MM.1S (cell line): ENCODE measurements at regions not wholly inside any gene's neighbourhood (a gene's known extent, or its start where the extent isn't known, plus 50 kb on each side); places are given as distances from the start of the nearest gene placed in this dataset.

Experiments
- DNase-seq: peaks from one replicate; pipeline ENCODE4 v3.0.0-alpha.2; 2015
- H2AFZ ChIP-seq: fragments of 300-600 bp; sonication (generic); 2 replicates; pipeline ENCODE4 v1.6.0; 2016; ENCODE audit warnings: antibody characterized with exemption, low read length
- H3F3A ChIP-seq: fragments of 300-600 bp; sonication (generic); 2 replicates; pipeline ENCODE4 v1.6.1; 2016; ENCODE audit warnings: mild to moderate bottlenecking, antibody characterized with exemption, low read length, moderate library complexity, mixed read lengths; ENCODE audit not compliant: insufficient read depth
- H3K27ac ChIP-seq: fragments of 300-600 bp; sonication (generic); 2 replicates; pipeline ENCODE4 v1.5.1; 2016; ENCODE audit warnings: mild to moderate bottlenecking, low read length
- H3K27me3 ChIP-seq: fragments of 300-600 bp; sonication (generic); replicated peaks from 2 replicates; pipeline ENCODE4 v1.6.0; 2016; ENCODE audit warnings: low read length; ENCODE audit not compliant: insufficient read depth
- H3K36me3 ChIP-seq: fragments of 300-600 bp; sonication (generic); replicated peaks from 2 replicates; pipeline ENCODE4 v1.6.1; 2016; ENCODE audit warnings: mild to moderate bottlenecking, low read length, mixed read lengths; ENCODE audit not compliant: insufficient read depth
- H3K4me1 ChIP-seq: fragments of 300-600 bp; sonication (generic); 2 replicates; pipeline ENCODE4 v1.6.1; 2016; ENCODE audit warnings: low read length, mixed read lengths
- H3K4me2 ChIP-seq: fragments of 300-600 bp; sonication (generic); 2 replicates; pipeline ENCODE4 v1.6.0; 2016; ENCODE audit warnings: low read depth, low read length
- H3K4me3 ChIP-seq: fragments of 300-600 bp; sonication (generic); 2 replicates; pipeline ENCODE4 v1.5.1; 2016; ENCODE audit warnings: low read length, mixed read lengths
- H3K79me2 ChIP-seq: fragments of 300-600 bp; sonication (generic); 2 replicates; pipeline ENCODE4 v1.6.1; 2016; ENCODE audit warnings: mixed run types, low read length, mixed read lengths
- H3K9ac ChIP-seq: fragments of 300-600 bp; sonication (generic); 2 replicates; pipeline ENCODE4 v1.6.1; 2016; ENCODE audit warnings: low read length, mixed read lengths
- H3K9me2 ChIP-seq: fragments of 300-600 bp; sonication (generic); replicated peaks from 2 replicates; pipeline ENCODE4 v1.6.1; 2016; ENCODE audit warnings: mild to moderate bottlenecking, low read length, mixed read lengths; ENCODE audit not compliant: insufficient read depth
- H3K9me3 ChIP-seq: fragments of 300-600 bp; sonication (generic); replicated peaks from 2 replicates; pipeline ENCODE4 v1.6.1; 2016; ENCODE audit warnings: mild to moderate bottlenecking, low read length, mixed read lengths; ENCODE audit not compliant: insufficient read depth
- H4K20me1 ChIP-seq: fragments of 300-600 bp; sonication (generic); 2 replicates; pipeline ENCODE4 v1.6.1; 2016; ENCODE audit warnings: mild to moderate bottlenecking, low read length, moderate library complexity, mixed read lengths; ENCODE audit not compliant: insufficient read depth
- CTCF ChIP-seq: fragments of 300-600 bp; sonication (generic); IDR thresholded peaks from 2 replicates; pipeline ENCODE4 v1.5.1; 2016; ENCODE audit warnings: antibody characterized with exemption, low read length, mixed read lengths
- EZH2 ChIP-seq: fragments of 300-600 bp; sonication (generic); optimal IDR thresholded peaks from 2 replicates; pipeline ENCODE3; 2017; ENCODE audit warnings: low read depth, mild to moderate bottlenecking, antibody characterized with exemption, low read length, mixed read lengths
- EZH2phosphoT487 ChIP-seq: fragments of 300-600 bp; sonication (generic); IDR thresholded peaks from 2 replicates; pipeline ENCODE4 v1.6.1; 2018; ENCODE audit warnings: antibody characterized with exemption, low read length

- H3K9ac ChIP-seq, result no peak overlapping the region
- no peak overlapping the region for H3K4me3 ChIP-seq
- no peaks in the 10 kb centered on the region for H3K4me1 ChIP-seq
- H2AFZ ChIP-seq, result no peak overlapping the region
- H3K36me3 ChIP-seq, result no peaks in the 10 kb centered on the region
- TF ChIP-seq EZH2phosphoT487 (no peak), CTCF (no peak), EZH2 (no peak)
- no peaks in the 10 kb centered on the region for H3K9me2 ChIP-seq
- H3K9me3 ChIP-seq, result no peaks in the 10 kb centered on the region
- no peak for DNase-seq
- H3K27me3 ChIP-seq, result no peaks in the 10 kb centered on the region
- H4K20me1 ChIP-seq, result no peaks in the 10 kb centered on the region
- H3F3A ChIP-seq, result no peaks in the 10 kb centered on the region
- H3K4me2 ChIP-seq, result no peak overlapping the region
- no peaks in the 10 kb centered on the region for H3K79me2 ChIP-seq
- H3K27ac ChIP-seq, result no peak overlapping the region
These were observed 245.3 kb upstream of the NBEA start for GRCh38 chr13:34696741-34697140.

- no peaks in the 10 kb centered on the region for H3F3A ChIP-seq
- H3K27ac ChIP-seq, result no peak overlapping the region
- TF ChIP-seq CTCF (no peak), EZH2 (no peak), EZH2phosphoT487 (no peak)
- H3K4me1 ChIP-seq, result no peaks in the 10 kb centered on the region
- H3K4me3 ChIP-seq, result no peak overlapping the region
- no peak overlapping the region for H3K4me2 ChIP-seq
- H4K20me1 ChIP-seq, result no peaks in the 10 kb centered on the region
- H2AFZ ChIP-seq, result no peak overlapping the region
- no peaks in the 10 kb centered on the region for H3K27me3 ChIP-seq
- H3K9ac ChIP-seq, result no peak overlapping the region
- H3K9me2 ChIP-seq, result no peaks in the 10 kb centered on the region
- DNase-seq, result no peak
- H3K79me2 ChIP-seq, result no peaks in the 10 kb centered on the region
- H3K9me3 ChIP-seq, result no peaks in the 10 kb centered on the region
- no peaks in the 10 kb centered on the region for H3K36me3 ChIP-seq
These were observed 243.1 kb upstream of the NBEA start for GRCh38 chr13:34698945-34699344.

GRCh38 chr13:34700155-34700554 lies 241.9 kb upstream of the NBEA start:
- Histone ChIP-seq H3K4me1 (no peaks in the 10 kb centered on the region), H3K79me2 (no peaks in the 10 kb centered on the region), H3K9me2 (no peaks in the 10 kb centered on the region), H3K27me3 (no peaks in the 10 kb centered on the region), H3K36me3 (no peaks in the 10 kb centered on the region), H2AFZ (no peak overlapping the region), H3K9me3 (no peaks in the 10 kb centered on the region), H3F3A (no peaks in the 10 kb centered on the region), H3K4me3 (no peak overlapping the region), H3K9ac (no peak overlapping the region), H4K20me1 (no peaks in the 10 kb centered on the region), H3K27ac (no peak overlapping the region), H3K4me2 (no peak overlapping the region)
- TF ChIP-seq CTCF (no peak), EZH2phosphoT487 (no peak), EZH2 (no peak)
- DNase-seq, result no peak

- TF ChIP-seq EZH2phosphoT487, result no peak
- TF ChIP-seq EZH2, result no peak
- no peak for TF ChIP-seq CTCF
- H3K4me1 ChIP-seq, result no peaks in the 10 kb centered on the region
- no peak overlapping the region for H3K4me2 ChIP-seq
- H3K9me2 ChIP-seq, result no peaks in the 10 kb centered on the region
- H3K27ac ChIP-seq, result no peak overlapping the region
- no peak overlapping the region for H2AFZ ChIP-seq
- H3K9me3 ChIP-seq, result no peaks in the 10 kb centered on the region
- H4K20me1 ChIP-seq, result no peaks in the 10 kb centered on the region
- no peaks in the 10 kb centered on the region for H3K36me3 ChIP-seq
- no peak for DNase-seq
- no peak overlapping the region for H3K9ac ChIP-seq
- H3F3A ChIP-seq, result no peaks in the 10 kb centered on the region
- H3K79me2 ChIP-seq, result no peaks in the 10 kb centered on the region
- H3K4me3 ChIP-seq, result no peak overlapping the region
- no peaks in the 10 kb centered on the region for H3K27me3 ChIP-seq
These were observed 240.2 kb upstream of the NBEA start for GRCh38 chr13:34701919-34702318.
